H1 (cell line): ENCODE measurements at regions not wholly inside any gene's neighbourhood (a gene's known extent, or its start where the extent isn't known, plus 50 kb on each side); places are given as distances from the start of the nearest gene placed in this dataset.

Source experiments
- CTCF ChIA-PET: fragments of 300-600 bp; sonication (Branson Sonifier 250); formaldehyde crosslinking; loops from one replicate; lab custom pipeline; 2021; ENCODE audit not compliant: partially characterized antibody; lab: Charles Lee
- POLR2A ChIA-PET: fragments of 300-600 bp; sonication (Branson Sonifier 250); formaldehyde crosslinking; loops from one replicate; lab custom pipeline; 2021; ENCODE audit warnings: inconsistent platforms; ENCODE audit not compliant: partially characterized antibody; lab: Charles Lee
- DNase-seq, 2 experiments: peaks; one replicate each; pipeline versions ENCODE4 v3.0.0 to v3.0.0-alpha.2; 2010 to 2022; ENCODE audit warnings: low spot score in 2 of 2, low read depth in 1 of 2, mixed read lengths in 1 of 2
- FAIRE-seq: peaks from 2 replicates; lab custom pipeline; 2011; peaks lifted over from hg19 to GRCh38; lab: Jason Lieb, UNC
- H2AFZ ChIP-seq: 2 replicates; pipeline ENCODE4 v1.8.1; 2012; ENCODE audit warnings: low read length, inconsistent platforms
- H2AK5ac ChIP-seq: 2 replicates; pipeline ENCODE4 v1.6.1; 2013; ENCODE audit warnings: low read depth, low read length
- H2BK120ac ChIP-seq: replicated peaks from 2 replicates; pipeline ENCODE3; 2013; ENCODE audit warnings: low read depth, low read length, inconsistent platforms
- H2BK12ac ChIP-seq: 2 replicates; pipeline ENCODE4 v1.6.1; 2013; ENCODE audit warnings: low read depth, low read length
- H2BK15ac ChIP-seq: 2 replicates; pipeline ENCODE4 v1.6.1; 2013; ENCODE audit warnings: low read length
- H2BK20ac ChIP-seq: 2 replicates; pipeline ENCODE4 v1.6.1; 2013; ENCODE audit warnings: low read length
- H2BK5ac ChIP-seq: 2 replicates; pipeline ENCODE4 v1.6.1; 2013; ENCODE audit warnings: low read depth, low read length
- H3K14ac ChIP-seq: 2 replicates; pipeline ENCODE4 v1.6.1; 2013; ENCODE audit warnings: inconsistent platforms; ENCODE audit not compliant: insufficient read length
- H3K18ac ChIP-seq: 2 replicates; pipeline ENCODE4 v1.6.1; 2013; ENCODE audit warnings: low read length; ENCODE audit errors: extremely low read depth
- H3K23ac ChIP-seq: 2 replicates; pipeline ENCODE4 v1.6.1; 2013; ENCODE audit warnings: inconsistent platforms; ENCODE audit not compliant: insufficient read length
- H3K23me2 ChIP-seq: 2 replicates; pipeline ENCODE4 v1.6.1; 2013; ENCODE audit warnings: low read depth, low read length
- H3K27ac ChIP-seq: 2 replicates; pipeline ENCODE4 v1.6.1; 2011; ENCODE audit warnings: low read depth, low read length, inconsistent platforms
- H3K27me3 ChIP-seq, 4 experiments: replicated peaks in 1 of 4; 1 replicate in 1 of 4; 2 replicates in 3 of 4; pipeline versions ENCODE4 v1.6.1 to v1.8.1; 2011 to 2013; ENCODE audit warnings: low read length in 3 of 4, mild to moderate bottlenecking in 3 of 4, inconsistent platforms in 2 of 4, mixed read lengths in 2 of 4, moderate library complexity in 1 of 4; ENCODE audit not compliant: control insufficient read depth in 3 of 4, insufficient read depth in 3 of 4; ENCODE audit errors: extremely low read depth in 1 of 4
- H3K36me3 ChIP-seq, 4 experiments: 2 replicates each; pipeline versions ENCODE4 v1.6.1 to v1.8.1; 2011 to 2013; ENCODE audit warnings: mild to moderate bottlenecking in 4 of 4, low read length in 3 of 4, moderate library complexity in 2 of 4, control low read depth in 1 of 4, inconsistent platforms in 1 of 4; ENCODE audit not compliant: insufficient read depth in 4 of 4, control insufficient read depth in 2 of 4
- H3K4ac ChIP-seq: replicated peaks from 2 replicates; pipeline ENCODE3; 2013; ENCODE audit warnings: low read length, low read depth, mixed read lengths, inconsistent platforms; ENCODE audit not compliant: insufficient read length
- H3K4me1 ChIP-seq, 4 experiments: replicated peaks in 1 of 4; 1 replicate in 1 of 4; 2 replicates in 3 of 4; pipeline versions ENCODE4 v1.6.1 to v1.8.1; 2011 to 2013; ENCODE audit warnings: low read length in 3 of 4, inconsistent platforms in 2 of 4, mixed read lengths in 1 of 4; ENCODE audit not compliant: insufficient read depth in 4 of 4, control insufficient read depth in 3 of 4
- H3K4me2 ChIP-seq, 2 experiments: 2 replicates each; pipeline versions ENCODE4 v1.6.1 to v1.8.1; 2011 to 2013; ENCODE audit warnings: low read depth in 2 of 2, low read length in 2 of 2, control low read depth in 1 of 2, inconsistent platforms in 1 of 2, mild to moderate bottlenecking in 1 of 2; ENCODE audit not compliant: insufficient read depth in 1 of 2
- H3K4me3 ChIP-seq, 4 experiments: fragments of 200-600, 300-600 bp in 1 of 4; sonication (generic), shearing (Covaris generic), sonication (Bioruptor Twin) in 1 of 4; 2 replicates each; pipeline versions ENCODE4 v1.5.1 to v1.8.1; 2011 to 2016; ENCODE audit warnings: low read length in 4 of 4, low read depth in 3 of 4, control low read depth in 2 of 4, inconsistent platforms in 2 of 4, mild to moderate bottlenecking in 2 of 4, mixed read lengths in 1 of 4, moderate library complexity in 1 of 4; ENCODE audit not compliant: insufficient read depth in 2 of 4; ENCODE audit errors: extremely low read depth in 1 of 4
- H3K56ac ChIP-seq: replicated peaks from 2 replicates; pipeline ENCODE3; 2013; ENCODE audit warnings: low read depth, mild to moderate bottlenecking, mixed read lengths, low read length, inconsistent platforms; ENCODE audit not compliant: insufficient read length
- H3K79me1 ChIP-seq: 2 replicates; pipeline ENCODE4 v1.6.1; 2013; ENCODE audit warnings: low read depth, low read length, control low read depth
- H3K79me2 ChIP-seq, 2 experiments: 2 replicates each; pipeline versions ENCODE4 v1.6.1 to v1.8.1; 2012 to 2013; ENCODE audit warnings: low read length in 2 of 2, mild to moderate bottlenecking in 2 of 2, inconsistent platforms in 1 of 2; ENCODE audit not compliant: insufficient read depth in 2 of 2, control insufficient read depth in 1 of 2
- H3K9ac ChIP-seq, 4 experiments: replicated peaks in 1 of 4; 1 replicate in 1 of 4; 2 replicates in 3 of 4; pipeline versions ENCODE4 v1.6.1 to v1.8.1; 2011 to 2013; ENCODE audit warnings: low read depth in 3 of 4, low read length in 3 of 4, control low read depth in 2 of 4, mild to moderate bottlenecking in 2 of 4, moderate library complexity in 2 of 4, inconsistent platforms in 1 of 4; ENCODE audit errors: extremely low read depth in 1 of 4
- H3K9me3 ChIP-seq, 2 experiments: 2 replicates each; pipeline versions ENCODE4 v1.6.1 to v1.8.1; 2012 to 2013; ENCODE audit warnings: mild to moderate bottlenecking in 2 of 2, moderate library complexity in 2 of 2, control low read depth in 1 of 2, inconsistent platforms in 1 of 2, low read depth in 1 of 2, low read length in 1 of 2, mixed read lengths in 1 of 2; ENCODE audit not compliant: insufficient read depth in 2 of 2
- H4K20me1 ChIP-seq, 2 experiments: replicated peaks in 1 of 2; 2 replicates each; pipeline versions ENCODE3 to v1.8.1; 2011 to 2013; ENCODE audit warnings: inconsistent platforms in 2 of 2, low read length in 2 of 2, mild to moderate bottlenecking in 1 of 2; ENCODE audit not compliant: insufficient read depth in 2 of 2, control insufficient read depth in 1 of 2
- H4K5ac ChIP-seq: 2 replicates; pipeline ENCODE4 v1.6.1; 2013; ENCODE audit warnings: low read length, low read depth, mixed read lengths, inconsistent platforms; ENCODE audit not compliant: insufficient read length
- H4K8ac ChIP-seq: 2 replicates; pipeline ENCODE4 v1.8.0; 2013; ENCODE audit warnings: mild to moderate bottlenecking, moderate library complexity, low read length, inconsistent platforms; ENCODE audit not compliant: insufficient read depth; ENCODE audit errors: extremely low read depth
- H4K91ac ChIP-seq: replicated peaks from 2 replicates; pipeline ENCODE3; 2013; ENCODE audit warnings: low read length, mixed read lengths, inconsistent platforms; ENCODE audit not compliant: insufficient read length
- ATF2 ChIP-seq: IDR thresholded peaks from 2 replicates; pipeline ENCODE4 v1.6.1; 2012; ENCODE audit warnings: low read length, inconsistent platforms
- ATF3 ChIP-seq: IDR thresholded peaks from 2 replicates; pipeline ENCODE4 v1.6.1; 2011; ENCODE audit warnings: low read depth, mild to moderate bottlenecking, low read length; ENCODE audit not compliant: insufficient read depth
- E2F6 ChIP-seq: IDR thresholded peaks from 2 replicates; pipeline ENCODE4 v1.6.1; 2012; ENCODE audit warnings: inconsistent platforms
- GTF2F1 ChIP-seq: IDR thresholded peaks from 2 replicates; pipeline ENCODE4 v1.6.1; 2012; ENCODE audit warnings: low read depth, low read length, improper control_type of control experiment, borderline replicate concordance
- POLR2A ChIP-seq, 2 experiments: IDR thresholded peaks; 1 replicate in 1 of 2; 2 replicates in 1 of 2; pipeline ENCODE4 v1.6.1; 2011; ENCODE audit warnings: low read depth in 2 of 2, low read length in 2 of 2, mild to moderate bottlenecking in 2 of 2; ENCODE audit errors: control extremely low read depth in 1 of 2
- POLR2AphosphoS5 ChIP-seq: IDR thresholded peaks from 2 replicates; pipeline ENCODE4 v1.6.1; 2011; ENCODE audit warnings: low read depth, low read length
- WGBS, 2 experiments: shearing (Covaris generic) in 1 of 2; methylation state at CpG; one replicate each; pipeline versions ENCODE4 v1.1.6 to v1.1.7; 2013 to 2015; ENCODE audit warnings: low lambda C conversion rate in 2 of 2, mixed read lengths in 2 of 2, inconsistent platforms in 1 of 2, low coverage in 1 of 2, missing lambda C conversion rate in 1 of 2; ENCODE audit not compliant: insufficient replicate concordance in 2 of 2, insufficient coverage in 1 of 2, insufficient read length in 1 of 2; ENCODE audit errors: extremely low coverage in 1 of 2, missing lambda C conversion rate in 1 of 2; 5-methylcytosine and 5-hydroxymethylcytosine counted together

GRCh38 chr14:100670017-100670752 lies 56.5 kb upstream of the DLK1 start:
- ChIA-PET POLR2A (no interaction called here), CTCF (interaction anchor here (0.8 to 1.4 kb wide), 5 partner anchors 11 to 918 kb away, joined by 3 to 9 read pairs (median 3); no protein-coding TSS in a partner anchor)
- no peaks in the 10 kb centered on the region for H4K20me1 ChIP-seq
- no peak overlapping the region; a peak in 1 of 4 replicates for H3K4me2 ChIP-seq
- DNase-seq (no peak), FAIRE-seq (no peak)
- H2AFZ ChIP-seq = no peak overlapping the region
- no peaks in the 10 kb centered on the region; a peak in 1 of 8 replicates for H3K36me3 ChIP-seq
- no peak overlapping the region for H3K4ac ChIP-seq
- 0 out of 2 replicates have a peak overlapping the region, but pooled peaks have one; percentile 33 for H2BK12ac ChIP-seq
- H4K91ac ChIP-seq = no peak overlapping the region
- no peak overlapping the region for H3K14ac ChIP-seq
- H3K9me3 ChIP-seq = no peaks in the 10 kb centered on the region
- no peaks in the 10 kb centered on the region for H3K79me1 ChIP-seq
- no peak overlapping the region for H2BK20ac ChIP-seq
- H2BK5ac ChIP-seq = no peak overlapping the region
- no peak overlapping the region for H3K27ac ChIP-seq
- H2BK120ac ChIP-seq = no peak overlapping the region
- no peak overlapping the region for H3K23ac ChIP-seq
- H3K4me3 ChIP-seq = no peak overlapping the region
- TF ChIP-seq E2F6 = no peak
- TF ChIP-seq ATF3 = no peak
- TF ChIP-seq POLR2A (IDR thresholded peaks at IDR 0.05; ENCODE audit: control extremely low read depth in 1 of 2, low read depth in 2 of 2, low read length in 2 of 2) = no peak
- TF ChIP-seq ATF2 = no peak
- no peak for TF ChIP-seq POLR2AphosphoS5
- TF ChIP-seq GTF2F1 = no peak
- H3K27me3 ChIP-seq = peaks cover 0 to 18% (median 14%) of the 10 kb centered on the region in 4 experiments; a peak in 6 of 7 replicates
- no peak overlapping the region for H3K9ac ChIP-seq
- no peak overlapping the region for H2AK5ac ChIP-seq
- no peak overlapping the region for H3K56ac ChIP-seq
- no peak overlapping the region for H2BK15ac ChIP-seq
- peaks cover 2 to 17% (median 9%) of the 10 kb centered on the region in 4 experiments for H3K4me1 ChIP-seq
- no peaks in the 10 kb centered on the region for H3K23me2 ChIP-seq
- H3K79me2 ChIP-seq = no peaks in the 10 kb centered on the region
- no peak overlapping the region for H4K8ac ChIP-seq
- H3K18ac ChIP-seq = no peak overlapping the region
- 95% methylated on average over 10 of the region's 11 CpGs; no CpG with 5 or more reads in 1 of the 2 experiments for WGBS, 2 experiments
- no peak overlapping the region for H4K5ac ChIP-seq
